HepG2 (cell line): ENCODE measurements at regions not wholly inside any gene's neighbourhood (a gene's known extent, or its start where the extent isn't known, plus 50 kb on each side); places are given as distances from the start of the nearest gene placed in this dataset.
A peak's percentile ranks its signal among the peaks of the same experiment; 100 is the strongest.

Experiments used
- CEBPG ChIP-seq: IDR thresholded peaks from 2 replicates; pipeline ENCODE4 v1.6.1; 2016
- ETV5 ChIP-seq: IDR thresholded peaks from 2 replicates; pipeline ENCODE4 v1.6.1; 2018; ENCODE audit warnings: missing biosample characterization, missing genetic modification reagents, inconsistent platforms, borderline replicate concordance
- FOXA3 ChIP-seq: IDR thresholded peaks from 2 replicates; pipeline ENCODE4 v1.6.1; 2016; ENCODE audit warnings: missing genetic modification reagents, missing compliant biosample characterization
- FOXP1 ChIP-seq, 2 experiments: fragments of 450-650 bp in 1 of 2; IDR thresholded peaks; 2 replicates each; pipeline ENCODE4 v1.6.1; 2017 to 2018; ENCODE audit warnings: antibody characterized with exemption in 1 of 2
- KDM5B ChIP-seq: sonication (generic); formaldehyde crosslinking; IDR thresholded peaks from 2 replicates; pipeline ENCODE4 v1.4.0; 2020; ENCODE audit warnings: missing genetic modification reagents, mild to moderate bottlenecking, borderline replicate concordance
- LCORL ChIP-seq, 2 experiments: fragments of 450-650 bp in 1 of 2; sonication (generic) in 1 of 2; formaldehyde crosslinking in 1 of 2; IDR thresholded peaks; 2 replicates each; pipeline versions ENCODE4 v1.5.0 to v1.6.1; 2017 to 2020; ENCODE audit warnings: antibody characterized with exemption in 1 of 2, missing genetic modification reagents in 1 of 2
- SRSF1 ChIP-seq: fragments of 200-400 bp; formaldehyde crosslinking; optimal IDR thresholded peaks from 2 replicates; pipeline ENCODE3; 2017; ENCODE audit warnings: mild to moderate bottlenecking, low read depth, low read length, moderate library complexity
- ZBTB20 ChIP-seq: sonication (generic); formaldehyde crosslinking; IDR thresholded peaks from 2 replicates; pipeline ENCODE4 v1.8.1; 2023; ENCODE audit warnings: missing genetic modification reagents, low read depth, mild to moderate bottlenecking, borderline replicate concordance
- ZBTB33 ChIP-seq: sonication (generic); formaldehyde crosslinking; IDR thresholded peaks from 2 replicates; pipeline ENCODE4 v1.4.0; 2020; ENCODE audit warnings: missing genetic modification reagents
- ZFP90 ChIP-seq: sonication (generic); formaldehyde crosslinking; IDR thresholded peaks from 2 replicates; pipeline ENCODE4 v1.8.0; 2022; ENCODE audit warnings: missing genetic modification reagents, mild to moderate bottlenecking, inconsistent platforms, borderline replicate concordance
- ZGPAT ChIP-seq: IDR thresholded peaks from 2 replicates; pipeline ENCODE4 v1.6.1; 2016; ENCODE audit warnings: mild to moderate bottlenecking
- ZMAT3 ChIP-seq: sonication (generic); formaldehyde crosslinking; conservative IDR thresholded peaks from 2 replicates; pipeline ENCODE4 v1.7.0; 2021; ENCODE audit warnings: missing genetic modification reagents
- ZNF274 ChIP-seq: sonication (generic); formaldehyde crosslinking; IDR thresholded peaks from 2 replicates; pipeline ENCODE4 v1.5.1; 2020; ENCODE audit warnings: mild to moderate bottlenecking, missing genetic modification reagents
- ZNF292 ChIP-seq: sonication (generic); formaldehyde crosslinking; IDR thresholded peaks from 2 replicates; pipeline ENCODE4 v1.8.1; 2022; ENCODE audit warnings: mild to moderate bottlenecking, low read depth, missing genetic modification reagents, borderline replicate concordance
- ZNF331 ChIP-seq: sonication (generic); formaldehyde crosslinking; IDR thresholded peaks from 2 replicates; pipeline ENCODE4 v1.4.0; 2020; ENCODE audit warnings: missing genetic modification reagents
- ZNF510 ChIP-seq: sonication (generic); formaldehyde crosslinking; IDR thresholded peaks from 2 replicates; pipeline ENCODE4 v1.4.0; 2020; ENCODE audit warnings: low read depth, mild to moderate bottlenecking, missing genetic modification reagents
- ZNF580 ChIP-seq: IDR thresholded peaks from 2 replicates; pipeline ENCODE4 v1.6.1; 2016; ENCODE audit warnings: low read depth, borderline replicate concordance
- TF ChIP-seq, protein P1 (sequence below): sonication (generic); formaldehyde crosslinking; IDR thresholded peaks from 2 replicates; pipeline ENCODE4 v1.5.1; 2020; ENCODE audit warnings: missing genetic modification reagents, mild to moderate bottlenecking, borderline replicate concordance

DNA sequence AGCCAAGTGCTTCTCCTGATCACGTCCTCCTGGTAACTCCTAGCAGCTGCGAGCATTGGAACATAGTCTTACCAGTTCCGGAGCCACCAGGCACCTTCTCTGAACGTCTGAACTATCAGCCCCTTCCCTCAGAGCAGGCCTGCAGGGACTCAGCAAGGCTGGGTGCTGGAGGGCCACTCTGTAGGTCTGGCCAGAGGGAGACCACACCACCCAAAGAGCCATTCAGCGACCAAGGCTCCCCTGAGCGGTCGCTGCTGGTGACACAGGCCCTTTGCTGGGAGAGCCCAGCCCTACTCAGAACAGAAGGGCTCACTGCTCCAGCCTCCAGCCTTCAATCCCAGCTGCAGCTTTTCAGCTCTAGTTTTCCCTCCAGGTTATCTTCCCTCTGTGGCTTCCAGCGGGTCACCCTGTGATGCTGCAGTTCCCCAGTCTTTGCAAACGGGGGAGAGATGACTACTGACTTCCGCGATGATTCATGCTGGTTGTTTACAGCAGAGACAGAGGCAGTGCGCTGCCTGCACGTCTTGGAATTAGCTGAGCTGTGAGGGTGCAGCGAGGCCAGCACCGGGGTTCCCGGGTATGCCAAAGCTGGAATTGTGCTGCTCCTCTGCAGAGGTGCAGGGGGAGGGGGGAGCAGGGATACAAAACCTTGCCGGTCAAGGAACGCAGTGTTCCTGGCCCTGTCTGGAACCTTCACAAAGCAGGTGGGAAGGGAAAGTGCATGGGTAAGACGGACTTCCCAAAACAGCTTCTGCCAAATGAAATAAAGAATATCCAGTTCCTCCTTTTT is 161.4 kb downstream of the LY86 start (continued):
- TF ChIP-seq ZNF510 (CRISPR knock-in tag) (0 out of 2 replicates have a peak, but pooled peaks have one; percentile 33), ZMAT3 (peak; percentile 8; the same call in 1 of the 2 replicates), FOXP1 (IDR thresholded peaks at IDR 0.05) (no peak), FOXP1 (CRISPR knock-in tag; IDR thresholded peaks at IDR 0.05) (peak; percentile 89), FOXA3 (CRISPR knock-in tag) (peak; percentile 92), LCORL (IDR thresholded peaks at IDR 0.05) (no peak), LCORL (CRISPR knock-in tag; IDR thresholded peaks at IDR 0.05) (peak; percentile 70), ZNF580 (CRISPR knock-in tag) (0 out of 2 replicates have a peak, but pooled peaks have one; percentile 18), ZFP90 (no peak), KDM5B (peak; percentile 68; the same call in 1 of the 2 replicates), ZNF292 (CRISPR knock-in tag) (peak; percentile 95; the same call in 1 of the 2 replicates), CEBPG (CRISPR knock-in tag) (0 out of 2 replicates have a peak, but pooled peaks have one; percentile 18), ZGPAT (peak; percentile 43; the same call in 1 of the 2 replicates), ZBTB33 (peak; percentile 66; the same call in 1 of the 2 replicates), ZNF274 (CRISPR knock-in tag) (peak; percentile 60), ZBTB20 (peak; percentile 59; the same call in 1 of the 2 replicates), ETV5 (peak; percentile 94), SRSF1 (peak; percentile 35), ZNF331 (peak; percentile 27; the same call in 1 of the 2 replicates)
- TF ChIP-seq, protein P1, sequence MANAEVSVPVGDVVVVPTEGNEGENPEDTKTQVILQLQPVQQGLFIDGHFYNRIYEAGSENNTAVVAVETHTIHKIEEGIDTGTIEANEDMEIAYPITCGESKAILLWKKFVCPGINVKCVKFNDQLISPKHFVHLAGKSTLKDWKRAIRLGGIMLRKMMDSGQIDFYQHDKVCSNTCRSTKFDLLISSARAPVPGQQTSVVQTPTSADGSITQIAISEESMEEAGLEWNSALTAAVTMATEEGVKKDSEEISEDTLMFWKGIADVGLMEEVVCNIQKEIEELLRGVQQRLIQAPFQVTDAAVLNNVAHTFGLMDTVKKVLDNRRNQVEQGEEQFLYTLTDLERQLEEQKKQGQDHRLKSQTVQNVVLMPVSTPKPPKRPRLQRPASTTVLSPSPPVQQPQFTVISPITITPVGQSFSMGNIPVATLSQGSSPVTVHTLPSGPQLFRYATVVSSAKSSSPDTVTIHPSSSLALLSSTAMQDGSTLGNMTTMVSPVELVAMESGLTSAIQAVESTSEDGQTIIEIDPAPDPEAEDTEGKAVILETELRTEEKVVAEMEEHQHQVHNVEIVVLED, result 0 out of 2 replicates have a peak, but pooled peaks have one; percentile 26
